IPS-NIHi11 (cell line): ENCODE measurements at regions not wholly inside any gene's neighbourhood (a gene's known extent, or its start where the extent isn't known, plus 50 kb on each side); places are given as distances from the start of the nearest gene placed in this dataset.

Experiments
- DNase-seq: peaks from one replicate; pipeline ENCODE4 v3.0.0; 2012; ENCODE audit warnings: mixed read lengths, low spot score

- no peak for DNase-seq
Observed at GRCh38 chr4:81773557-81773956, 301.9 kb upstream of the RASGEF1B start.

- no peak for DNase-seq
Observed at GRCh38 chr4:81771721-81772120, 300.0 kb upstream of the RASGEF1B start.

- DNase-seq, result no peak
Observed at GRCh38 chr4:81769244-81769643, 297.5 kb upstream of the RASGEF1B start.

GRCh38 chr4:81758574-81759264 is 287.0 kb upstream of the RASGEF1B start:
- DNase-seq, result no peak

GRCh38 chr4:81757691-81758090 is 286.0 kb upstream of the RASGEF1B start:
- no peak for DNase-seq

GRCh38 chr4:81756973-81757372 is 285.3 kb upstream of the RASGEF1B start:
- no peak for DNase-seq

- no peak for DNase-seq
Observed at GRCh38 chr4:81756042-81756441, 284.3 kb upstream of the RASGEF1B start.

GRCh38 chr4:81754169-81754568 is 282.5 kb upstream of the RASGEF1B start:
- no peak for DNase-seq

GRCh38 chr4:81751531-81752289 is 280.0 kb upstream of the RASGEF1B start:
- DNase-seq, result no peak

- no peak for DNase-seq
Observed at GRCh38 chr4:81747242-81747930, 275.7 kb upstream of the RASGEF1B start.

- DNase-seq, result no peak
Observed at GRCh38 chr4:81746773-81747172, 275.1 kb upstream of the RASGEF1B start.

- no peak for DNase-seq
Observed at GRCh38 chr4:81746071-81746470, 274.4 kb upstream of the RASGEF1B start.

- DNase-seq, result no peak
Observed at GRCh38 chr4:81745050-81745449, 273.3 kb upstream of the RASGEF1B start.

GRCh38 chr4:81743731-81744435 is 272.2 kb upstream of the RASGEF1B start:
- no peak for DNase-seq

- DNase-seq, result no peak
Observed at GRCh38 chr4:81740487-81740886, 268.8 kb upstream of the RASGEF1B start.

GRCh38 chr4:81738891-81739290 is 267.2 kb upstream of the RASGEF1B start:
- no peak for DNase-seq

GRCh38 chr4:81737865-81738559 is 266.3 kb upstream of the RASGEF1B start:
- DNase-seq, result no peak

- no peak for DNase-seq
Observed at GRCh38 chr4:81736324-81736723, 264.6 kb upstream of the RASGEF1B start.

GRCh38 chr4:81732980-81733379 is 261.3 kb upstream of the RASGEF1B start:
- no peak for DNase-seq

GRCh38 chr4:81724925-81725329 is 253.2 kb upstream of the RASGEF1B start:
- no peak for DNase-seq

GRCh38 chr4:81723927-81724587 is 252.3 kb upstream of the RASGEF1B start:
- no peak for DNase-seq
